ENCODE measurements at regions not wholly inside any gene's neighbourhood (a gene's known extent, or its start where the extent isn't known, plus 50 kb on each side); places are given as distances from the start of the nearest gene placed in this dataset.
A peak's percentile ranks its signal among the peaks of the same experiment; 100 is the strongest.
"Not testable (repeated sequence)": the region's sequence is repeated elsewhere in the genome, so short reads cannot be mapped to it uniquely, and the experiment has no call there.

GRCh38 chr11:69220561-69221051, 64.9 kb downstream of the SMIM38 start:
- Mint-ChIP-seq H3K4me3 (no peak overlapping the region), H3K9me3 (no peaks in the 10 kb centered on the region), H3K27ac (no peak overlapping the region), H3K36me3 (ENCODE audit: low read depth) (no peaks in the 10 kb centered on the region), H3K4me1 (no peaks in the 10 kb centered on the region), H3K27me3 (peaks cover 10% of the 10 kb centered on the region)
- CTCF ChIA-PET = no interaction called here
- DNase-seq (no peak), ATAC-seq (ENCODE audit: low read depth) (no peak)
- no peak for TF ChIP-seq CTCF (IDR thresholded peaks at IDR 0.05)
- POLR2A ChIA-PET = no interaction called here
- intact Hi-C loops (cut with micrococcal nuclease) = no loop called here

- Mint-ChIP-seq H3K36me3 (ENCODE audit: low read depth) (no peaks in the 10 kb centered on the region), H3K27me3 (peaks cover 14% of the 10 kb centered on the region), H3K9me3 (peaks cover 1% of the 10 kb centered on the region), H3K4me1 (no peaks in the 10 kb centered on the region), H3K27ac (no peak overlapping the region), H3K4me3 (no peak overlapping the region)
- intact Hi-C loops (cut with micrococcal nuclease) = no loop called here
- ChIA-PET POLR2A (no interaction called here), CTCF (no interaction called here)
- TF ChIP-seq CTCF (IDR thresholded peaks at IDR 0.05) = no peak
- DNase-seq (no peak), ATAC-seq (ENCODE audit: low read depth) (no peak)
Observed at GRCh38 chr11:69221086-69221485, 65.4 kb downstream of the SMIM38 start.

- CTCF ChIA-PET = not testable (repeated sequence)
Observed at GRCh38 chr11:69221636-69222035, 65.9 kb downstream of the SMIM38 start.

GRCh38 chr11:69227271-69227670, 66.7 kb upstream of the MYEOV start:
- Mint-ChIP-seq H3K4me3 (no peak overlapping the region), H3K27me3 (peaks cover 27% of the 10 kb centered on the region), H3K36me3 (ENCODE audit: low read depth) (no peaks in the 10 kb centered on the region), H3K9me3 (peaks cover 10% of the 10 kb centered on the region), H3K4me1 (no peaks in the 10 kb centered on the region), H3K27ac (no peak overlapping the region)
- ChIA-PET POLR2A (no interaction called here), CTCF (no interaction called here)
- ATAC-seq (ENCODE audit: low read depth) = no peak
- no peak for TF ChIP-seq CTCF (IDR thresholded peaks at IDR 0.05)
- peak; percentile 2 for DNase-seq
- intact Hi-C loops (cut with micrococcal nuclease) = no loop called here

More at GRCh38 chr11:69221636-69222035, 65.9 kb downstream of the SMIM38 start:
- H3K4me1 Mint-ChIP-seq; H3K4me3 Mint-ChIP-seq; H3K36me3 Mint-ChIP-seq (ENCODE audit: low read depth); ATAC-seq (ENCODE audit: low read depth); H3K9me3 Mint-ChIP-seq; DNase-seq; intact Hi-C loops (cut with micrococcal nuclease); POLR2A ChIA-PET; H3K27ac Mint-ChIP-seq: not testable (repeated sequence)
- H3K27me3 Mint-ChIP-seq = peaks cover 19% of the 10 kb centered on the region

- Mint-ChIP-seq H3K27me3 (peaks cover 27% of the 10 kb centered on the region), H3K4me1 (no peaks in the 10 kb centered on the region), H3K27ac (no peak overlapping the region), H3K9me3 (peaks cover 10% of the 10 kb centered on the region), H3K4me3 (no peak overlapping the region), H3K36me3 (ENCODE audit: low read depth) (no peaks in the 10 kb centered on the region)
- POLR2A ChIA-PET = no interaction called here
- CTCF ChIA-PET = no interaction called here
- ATAC-seq (ENCODE audit: low read depth) = no peak
- TF ChIP-seq CTCF (IDR thresholded peaks at IDR 0.05) = no peak
- intact Hi-C loops (cut with micrococcal nuclease) = no loop called here
- no peak for DNase-seq
Observed at GRCh38 chr11:69229511-69229910, 64.4 kb upstream of the MYEOV start.

GRCh38 chr11:69230856-69231425, 63.0 kb upstream of the MYEOV start:
- ChIA-PET CTCF (no interaction called here), POLR2A (no interaction called here)
- Mint-ChIP-seq H3K36me3 (ENCODE audit: low read depth) (no peaks in the 10 kb centered on the region), H3K9me3 (peaks cover 10% of the 10 kb centered on the region), H3K27ac (no peak overlapping the region), H3K4me1 (no peaks in the 10 kb centered on the region), H3K27me3 (peaks cover 18% of the 10 kb centered on the region), H3K4me3 (no peak overlapping the region)
- TF ChIP-seq CTCF (IDR thresholded peaks at IDR 0.05) = no peak
- ATAC-seq (ENCODE audit: low read depth) (no peak), DNase-seq (no peak)
- intact Hi-C loops (cut with micrococcal nuclease) = no loop called here
